ENCODE measurements at regions not wholly inside any gene's neighbourhood (a gene's known extent, or its start where the extent isn't known, plus 50 kb on each side); places are given as distances from the start of the nearest gene placed in this dataset.

- no peak for DNase-seq (ENCODE audit: extremely low read depth in 1 of 11, low read depth in 9 of 11, low spot score in 4 of 11)
Measured at GRCh38 chr16:81149614-81150013, 53.4 kb upstream of the GCSH start.

- no peak for DNase-seq (ENCODE audit: extremely low read depth in 1 of 11, low read depth in 9 of 11, low spot score in 4 of 11)
Measured at GRCh38 chr16:81148277-81148676, 52.1 kb upstream of the GCSH start.

Data from renal cortex interstitium (tissue), 11 donors.